ENCODE measurements at regions not wholly inside any gene's neighbourhood (a gene's known extent, or its start where the extent isn't known, plus 50 kb on each side); places are given as distances from the start of the nearest gene placed in this dataset.

DNA sequence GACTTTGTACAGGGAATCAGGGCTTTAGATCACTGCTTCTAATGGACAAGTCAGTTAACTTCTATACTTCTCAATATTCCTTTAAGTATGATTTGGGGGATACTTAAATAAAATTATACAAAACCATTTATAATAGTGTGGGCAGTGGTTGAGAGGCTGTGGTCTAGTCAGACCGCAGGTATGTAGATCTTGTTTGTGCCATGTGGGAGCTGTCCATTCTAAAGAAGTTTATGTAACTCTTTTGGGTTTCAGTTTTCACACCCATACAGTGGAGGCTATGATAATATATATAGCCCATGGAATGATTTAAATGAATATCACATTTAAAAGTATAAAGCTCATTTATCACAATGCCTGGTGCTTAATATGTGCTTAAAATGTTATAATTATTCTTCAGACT lies 654.3 kb upstream of the KIF2B start:
- H3K27ac Mint-ChIP-seq (ENCODE audit: unreplicated experiment): no peak overlapping the region
- Histone ChIP-seq H3K4me1 (no peaks in the 10 kb centered on the region; the same call in 1 of the 2 replicates), H3K27me3 (replicated peaks; ENCODE audit: control insufficient read depth, insufficient read depth, low read length) (no peaks in the 10 kb centered on the region), H3K4me3 (ENCODE audit: low read depth, low read length) (no peak overlapping the region), H3K9me3 (no peaks in the 10 kb centered on the region), H3K36me3 (ENCODE audit: control insufficient read depth, insufficient read depth, low read length) (no peaks in the 10 kb centered on the region)
- ChIA-PET CTCF (no interaction called here), POLR2A (no interaction called here)
- intact Hi-C loops (cut with micrococcal nuclease; ENCODE audit: unreplicated experiment): no loop called here
- peaks cover 2% of the 10 kb centered on the region for H3K9me3 Mint-ChIP-seq (ENCODE audit: unreplicated experiment)
- H3K27me3 Mint-ChIP-seq (ENCODE audit: insufficient read depth, unreplicated experiment): no peaks in the 10 kb centered on the region
- H3K4me3 Mint-ChIP-seq (ENCODE audit: unreplicated experiment): no peak overlapping the region
- TF ChIP-seq, protein P1, sequence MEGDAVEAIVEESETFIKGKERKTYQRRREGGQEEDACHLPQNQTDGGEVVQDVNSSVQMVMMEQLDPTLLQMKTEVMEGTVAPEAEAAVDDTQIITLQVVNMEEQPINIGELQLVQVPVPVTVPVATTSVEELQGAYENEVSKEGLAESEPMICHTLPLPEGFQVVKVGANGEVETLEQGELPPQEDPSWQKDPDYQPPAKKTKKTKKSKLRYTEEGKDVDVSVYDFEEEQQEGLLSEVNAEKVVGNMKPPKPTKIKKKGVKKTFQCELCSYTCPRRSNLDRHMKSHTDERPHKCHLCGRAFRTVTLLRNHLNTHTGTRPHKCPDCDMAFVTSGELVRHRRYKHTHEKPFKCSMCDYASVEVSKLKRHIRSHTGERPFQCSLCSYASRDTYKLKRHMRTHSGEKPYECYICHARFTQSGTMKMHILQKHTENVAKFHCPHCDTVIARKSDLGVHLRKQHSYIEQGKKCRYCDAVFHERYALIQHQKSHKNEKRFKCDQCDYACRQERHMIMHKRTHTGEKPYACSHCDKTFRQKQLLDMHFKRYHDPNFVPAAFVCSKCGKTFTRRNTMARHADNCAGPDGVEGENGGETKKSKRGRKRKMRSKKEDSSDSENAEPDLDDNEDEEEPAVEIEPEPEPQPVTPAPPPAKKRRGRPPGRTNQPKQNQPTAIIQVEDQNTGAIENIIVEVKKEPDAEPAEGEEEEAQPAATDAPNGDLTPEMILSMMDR (IDR thresholded peaks at IDR 0.05; ENCODE audit: insufficient read depth in 1 of 2, low read depth in 1 of 2, low read length in 1 of 2, severe bottlenecking in 1 of 2, unreplicated experiment in 1 of 2): no peak
- no peaks in the 10 kb centered on the region for H3K4me1 Mint-ChIP-seq (ENCODE audit: low read depth, unreplicated experiment)
- DNase-seq: no peak
- no TSS peak for BruUV-seq (replicated peaks)
- no peaks in the 10 kb centered on the region for H3K36me3 Mint-ChIP-seq (ENCODE audit: insufficient read depth, unreplicated experiment)

DNA sequence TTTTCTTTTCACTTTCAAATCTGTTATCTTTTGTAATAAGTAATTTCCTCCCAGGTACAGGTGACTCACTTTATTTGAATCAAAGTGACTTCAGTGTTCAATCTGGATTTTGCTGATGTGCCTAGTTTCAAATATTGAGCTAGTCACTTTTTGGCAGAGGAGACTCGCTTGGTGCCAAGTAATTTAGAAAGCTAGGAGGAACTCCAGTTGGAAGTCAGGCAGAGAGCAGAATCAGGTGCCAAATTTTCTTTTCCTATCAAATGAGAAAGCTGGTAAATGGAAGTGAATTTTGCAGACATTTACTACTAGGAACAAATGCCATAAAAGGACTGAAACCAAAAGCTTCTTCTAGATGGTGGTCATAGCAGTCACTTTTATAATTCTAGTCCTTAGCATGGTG lies 656.0 kb upstream of the KIF2B start:
- Mint-ChIP-seq H3K4me1 (ENCODE audit: low read depth, unreplicated experiment) (peaks cover 8% of the 10 kb centered on the region), H3K4me3 (ENCODE audit: unreplicated experiment) (no peak overlapping the region), H3K27me3 (ENCODE audit: insufficient read depth, unreplicated experiment) (no peaks in the 10 kb centered on the region), H3K9me3 (ENCODE audit: unreplicated experiment) (peaks cover 16% of the 10 kb centered on the region), H3K36me3 (ENCODE audit: insufficient read depth, unreplicated experiment) (no peaks in the 10 kb centered on the region), H3K27ac (ENCODE audit: unreplicated experiment) (no peak overlapping the region)
- no TSS peak for BruUV-seq (replicated peaks)
- Histone ChIP-seq H3K4me1 (no peaks in the 10 kb centered on the region; the same call in 1 of the 2 replicates), H3K36me3 (ENCODE audit: control insufficient read depth, insufficient read depth, low read length) (no peaks in the 10 kb centered on the region), H3K9me3 (no peaks in the 10 kb centered on the region), H3K4me3 (ENCODE audit: low read depth, low read length) (no peak overlapping the region), H3K27me3 (replicated peaks; ENCODE audit: control insufficient read depth, insufficient read depth, low read length) (no peaks in the 10 kb centered on the region)
- CTCF ChIA-PET: no interaction called here
- POLR2A ChIA-PET: no interaction called here
- intact Hi-C loops (cut with micrococcal nuclease; ENCODE audit: unreplicated experiment): no loop called here
- no peak for DNase-seq
- TF ChIP-seq, protein P1 (IDR thresholded peaks at IDR 0.05; ENCODE audit: insufficient read depth in 1 of 2, low read depth in 1 of 2, low read length in 1 of 2, severe bottlenecking in 1 of 2, unreplicated experiment in 1 of 2): no peak

GRCh38 chr17:53150101-53150698 lies 672.5 kb upstream of the KIF2B start:
- no TSS peak for BruUV-seq (replicated peaks)
- Mint-ChIP-seq H3K27ac (ENCODE audit: unreplicated experiment) (no peak overlapping the region), H3K4me3 (ENCODE audit: unreplicated experiment) (no peak overlapping the region), H3K27me3 (ENCODE audit: insufficient read depth, unreplicated experiment) (peaks cover 2% of the 10 kb centered on the region), H3K36me3 (ENCODE audit: insufficient read depth, unreplicated experiment) (no peaks in the 10 kb centered on the region), H3K4me1 (ENCODE audit: low read depth, unreplicated experiment) (peaks cover 10% of the 10 kb centered on the region), H3K9me3 (ENCODE audit: unreplicated experiment) (no peaks in the 10 kb centered on the region)
- Histone ChIP-seq H3K4me1 (no peaks in the 10 kb centered on the region), H3K36me3 (ENCODE audit: control insufficient read depth, insufficient read depth, low read length) (no peaks in the 10 kb centered on the region), H3K9me3 (no peaks in the 10 kb centered on the region), H3K27me3 (replicated peaks; ENCODE audit: control insufficient read depth, insufficient read depth, low read length) (no peaks in the 10 kb centered on the region), H3K4me3 (ENCODE audit: low read depth, low read length) (no peak overlapping the region)
- ChIA-PET POLR2A (no interaction called here), CTCF (interaction anchor here (1.0 kb wide), 1 partner anchor 117 kb away, joined by 8 read pairs; no protein-coding TSS in a partner anchor)
- peak in 1 of 2 experiments; percentile 36 for DNase-seq
- intact Hi-C loops (cut with micrococcal nuclease; ENCODE audit: unreplicated experiment): loop anchor here (1.0 kb wide), 2 partner anchors 117 to 1022 kb away; no protein-coding TSS in a partner anchor
- TF ChIP-seq, protein P1 (IDR thresholded peaks at IDR 0.05; ENCODE audit: insufficient read depth in 1 of 2, low read depth in 1 of 2, low read length in 1 of 2, severe bottlenecking in 1 of 2, unreplicated experiment in 1 of 2): peak; percentile 46 to 49

Data from Caco-2 (cell line).